ENCODE measurements at regions not wholly inside any gene's neighbourhood (a gene's known extent, or its start where the extent isn't known, plus 50 kb on each side); places are given as distances from the start of the nearest gene placed in this dataset.

- Histone ChIP-seq H3K4me1 (ENCODE audit: control insufficient read depth, insufficient read depth, low read length) (peaks cover 4% of the 10 kb centered on the region), H3K36me3 (ENCODE audit: control insufficient read depth, insufficient read depth, low read length) (no peaks in the 10 kb centered on the region), H3K27me3 (ENCODE audit: control insufficient read depth, insufficient read depth, low read length, poor library complexity, severe bottlenecking) (peaks cover 29% of the 10 kb centered on the region), H3K9ac (ENCODE audit: extremely low read depth, low read length, poor library complexity, severe bottlenecking) (no peak overlapping the region), H3K4me3 (ENCODE audit: low read length) (no peak overlapping the region), H3K9me3 (ENCODE audit: control insufficient read depth, low read length) (no peaks in the 10 kb centered on the region), H3K27ac (ENCODE audit: low read depth, low read length) (no peak overlapping the region)
- Mint-ChIP-seq H3K27me3 (ENCODE audit: insufficient read depth) (peaks cover 25% of the 10 kb centered on the region), H3K4me3 (no peak overlapping the region), H3K9me3 (no peaks in the 10 kb centered on the region), H3K27ac (no peak overlapping the region), H3K4me1 (peaks cover 32% of the 10 kb centered on the region), H3K36me3 (ENCODE audit: low read depth) (no peaks in the 10 kb centered on the region)
- 77 to 94% methylated on average over 3 to 5 of the region's 6 CpGs for WGBS, 2 experiments (ENCODE audit: insufficient coverage in 1 of 2, insufficient read length in 1 of 2)
- no peak for DNase-seq
- TF ChIP-seq CTCF (conservative IDR thresholded peaks at IDR 0.05) = no peak
Measured at GRCh38 chr16:86342161-86342834, 168.0 kb upstream of the FOXF1 start.

- Histone ChIP-seq H3K4me1 (ENCODE audit: control insufficient read depth, insufficient read depth, low read length) (peaks cover 4% of the 10 kb centered on the region), H3K9ac (ENCODE audit: extremely low read depth, low read length, poor library complexity, severe bottlenecking) (no peak overlapping the region), H3K27ac (ENCODE audit: low read depth, low read length) (no peak overlapping the region), H3K4me3 (ENCODE audit: low read length) (no peak overlapping the region), H3K9me3 (ENCODE audit: control insufficient read depth, low read length) (no peaks in the 10 kb centered on the region), H3K27me3 (ENCODE audit: control insufficient read depth, insufficient read depth, low read length, poor library complexity, severe bottlenecking) (peaks cover 29% of the 10 kb centered on the region), H3K36me3 (ENCODE audit: control insufficient read depth, insufficient read depth, low read length) (no peaks in the 10 kb centered on the region)
- H3K36me3 Mint-ChIP-seq (ENCODE audit: low read depth) = no peaks in the 10 kb centered on the region
- H3K9me3 Mint-ChIP-seq = no peaks in the 10 kb centered on the region
- H3K27ac Mint-ChIP-seq = no peak overlapping the region
- TF ChIP-seq CTCF (conservative IDR thresholded peaks at IDR 0.05) = no peak
- peaks cover 28% of the 10 kb centered on the region for H3K4me1 Mint-ChIP-seq
- H3K27me3 Mint-ChIP-seq (ENCODE audit: insufficient read depth) = peaks cover 29% of the 10 kb centered on the region
- no peak overlapping the region for H3K4me3 Mint-ChIP-seq
- DNase-seq = no peak
- 59 to 68% methylated on average over 12 to 23 of the region's 25 CpGs for WGBS, 2 experiments (ENCODE audit: insufficient coverage in 1 of 2, insufficient read length in 1 of 2)
Measured at GRCh38 chr16:86343027-86343795, 167.1 kb upstream of the FOXF1 start.

- H3K27ac Mint-ChIP-seq = no peak overlapping the region
- no peaks in the 10 kb centered on the region for H3K36me3 ChIP-seq (ENCODE audit: control insufficient read depth, insufficient read depth, low read length)
- DNase-seq = no peak
- H3K4me3 Mint-ChIP-seq = no peak overlapping the region
- H3K27me3 Mint-ChIP-seq (ENCODE audit: insufficient read depth) = peaks cover 28% of the 10 kb centered on the region
- H3K4me1 Mint-ChIP-seq = peaks cover 28% of the 10 kb centered on the region
- no peak overlapping the region for H3K27ac ChIP-seq (ENCODE audit: low read depth, low read length)
- no peaks in the 10 kb centered on the region for H3K36me3 Mint-ChIP-seq (ENCODE audit: low read depth)
- no peak overlapping the region for H3K9ac ChIP-seq (ENCODE audit: extremely low read depth, low read length, poor library complexity, severe bottlenecking)
- peaks cover 4% of the 10 kb centered on the region for H3K4me1 ChIP-seq (ENCODE audit: control insufficient read depth, insufficient read depth, low read length)
- peaks cover 29% of the 10 kb centered on the region for H3K27me3 ChIP-seq (ENCODE audit: control insufficient read depth, insufficient read depth, low read length, poor library complexity, severe bottlenecking)
- WGBS, 2 experiments (ENCODE audit: insufficient coverage in 1 of 2, insufficient read length in 1 of 2) = 34 to 59% methylated on average over 3 to 9 of the region's 10 CpGs
- no peaks in the 10 kb centered on the region for H3K9me3 ChIP-seq (ENCODE audit: control insufficient read depth, low read length)
- H3K9me3 Mint-ChIP-seq = no peaks in the 10 kb centered on the region
- H3K4me3 ChIP-seq (ENCODE audit: low read length) = no peak overlapping the region
- no peak for TF ChIP-seq CTCF (conservative IDR thresholded peaks at IDR 0.05)
Measured at GRCh38 chr16:86343796-86344585, 166.3 kb upstream of the FOXF1 start.

Data from endodermal cell (in vitro differentiated cells).